ENCODE measurements at regions not wholly inside any gene's neighbourhood (a gene's known extent, or its start where the extent isn't known, plus 50 kb on each side); places are given as distances from the start of the nearest gene placed in this dataset.

DNA sequence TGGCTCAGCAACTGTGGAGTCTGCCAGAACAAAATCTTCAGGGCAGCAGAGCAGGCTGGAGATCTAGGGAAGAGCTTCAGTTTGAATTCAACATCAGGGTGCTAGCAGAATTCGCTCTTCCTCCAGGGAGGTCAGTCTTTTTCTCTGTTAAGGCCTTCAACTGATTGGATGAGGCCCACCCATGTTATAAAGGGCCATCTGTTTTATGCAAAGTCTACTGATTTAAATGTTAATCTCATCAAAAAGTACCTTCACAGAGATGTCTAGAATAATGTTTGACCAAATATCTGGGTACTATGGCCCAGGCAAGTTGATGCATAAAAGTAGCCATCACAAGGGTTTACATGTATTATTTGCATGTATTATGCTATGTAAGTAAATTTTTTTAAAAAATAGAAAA lies 378.4 kb downstream of the BTG1 start:
- TF ChIP-seq CTCF (IDR thresholded peaks at IDR 0.05; ENCODE audit: insufficient read depth, low read length, poor library complexity, severe bottlenecking): no peak
- no peak for TF ChIP-seq EZH2phosphoT487 (conservative IDR thresholded peaks at IDR 0.05; ENCODE audit: low read length)

Measured in SU-DHL-6 (cell line).